OCI-LY1 (cell line): ENCODE measurements at regions not wholly inside any gene's neighbourhood (a gene's known extent, or its start where the extent isn't known, plus 50 kb on each side); places are given as distances from the start of the nearest gene placed in this dataset.

Experiments
- EZH2 ChIP-seq: fragments of 200-600 bp; sonication (generic), shearing (Covaris generic); IDR thresholded peaks from 2 replicates; pipeline ENCODE4 v1.8.0; 2017; ENCODE audit warnings: borderline replicate concordance, mixed run types, mild to moderate bottlenecking, antibody characterized with exemption, low read length, moderate library complexity, mixed read lengths
- TF ChIP-seq, protein P1 (sequence below): fragments of 200-600 bp; sonication (generic), shearing (Covaris generic); IDR thresholded peaks from 2 replicates; pipeline ENCODE4 v1.5.1; 2017; ENCODE audit warnings: mild to moderate bottlenecking, antibody characterized with exemption, low read length, moderate library complexity, mixed read lengths

DNA sequence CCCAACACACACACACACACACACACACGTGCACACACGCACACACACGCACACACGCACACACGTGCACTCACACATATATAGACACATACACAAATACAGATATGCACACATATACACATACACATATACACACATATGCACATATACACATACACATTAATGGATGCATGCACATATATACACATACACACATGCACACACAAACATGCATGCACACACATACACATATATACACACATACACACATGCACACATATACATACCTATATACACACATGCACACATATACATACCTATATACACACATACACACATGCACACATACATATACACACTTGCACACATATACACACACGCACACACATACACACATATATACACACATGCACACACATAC lies 312.4 kb upstream of the PFKP start:
- TF ChIP-seq EZH2: no peak
- TF ChIP-seq, protein P1, sequence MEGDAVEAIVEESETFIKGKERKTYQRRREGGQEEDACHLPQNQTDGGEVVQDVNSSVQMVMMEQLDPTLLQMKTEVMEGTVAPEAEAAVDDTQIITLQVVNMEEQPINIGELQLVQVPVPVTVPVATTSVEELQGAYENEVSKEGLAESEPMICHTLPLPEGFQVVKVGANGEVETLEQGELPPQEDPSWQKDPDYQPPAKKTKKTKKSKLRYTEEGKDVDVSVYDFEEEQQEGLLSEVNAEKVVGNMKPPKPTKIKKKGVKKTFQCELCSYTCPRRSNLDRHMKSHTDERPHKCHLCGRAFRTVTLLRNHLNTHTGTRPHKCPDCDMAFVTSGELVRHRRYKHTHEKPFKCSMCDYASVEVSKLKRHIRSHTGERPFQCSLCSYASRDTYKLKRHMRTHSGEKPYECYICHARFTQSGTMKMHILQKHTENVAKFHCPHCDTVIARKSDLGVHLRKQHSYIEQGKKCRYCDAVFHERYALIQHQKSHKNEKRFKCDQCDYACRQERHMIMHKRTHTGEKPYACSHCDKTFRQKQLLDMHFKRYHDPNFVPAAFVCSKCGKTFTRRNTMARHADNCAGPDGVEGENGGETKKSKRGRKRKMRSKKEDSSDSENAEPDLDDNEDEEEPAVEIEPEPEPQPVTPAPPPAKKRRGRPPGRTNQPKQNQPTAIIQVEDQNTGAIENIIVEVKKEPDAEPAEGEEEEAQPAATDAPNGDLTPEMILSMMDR: no peak
